ENCODE measurements at regions not wholly inside any gene's neighbourhood (a gene's known extent, or its start where the extent isn't known, plus 50 kb on each side); places are given as distances from the start of the nearest gene placed in this dataset.

GRCh38 chr2:167764772-167765341 is 482.5 kb downstream of the STK39 start (continued):
- TF ChIP-seq SIN3A (conservative IDR thresholded peaks at IDR 0.05 in 1 of 2, IDR thresholded peaks at IDR 0.05 in 1 of 2; ENCODE audit: low read depth in 1 of 2, low read length in 2 of 2): no peak
- no peak for TF ChIP-seq TBP (IDR thresholded peaks at IDR 0.05; ENCODE audit: low read depth, low read length)
- no peak for TF ChIP-seq POLR2AphosphoS5 (IDR thresholded peaks at IDR 0.05; ENCODE audit: low read depth, low read length)
- TF ChIP-seq TCF12 (IDR thresholded peaks at IDR 0.05; ENCODE audit: low read depth, low read length): no peak
- no peak for TF ChIP-seq BACH1 (IDR thresholded peaks at IDR 0.05; ENCODE audit: low read length)
